Mammary epithelial cell (primary cell): ENCODE measurements at regions not wholly inside any gene's neighbourhood (a gene's known extent, or its start where the extent isn't known, plus 50 kb on each side); places are given as distances from the start of the nearest gene placed in this dataset.

ENCODE experiments used
- EZH2 ChIP-seq: IDR thresholded peaks from 2 replicates; pipeline ENCODE4 v1.6.1; 2012; ENCODE audit warnings: low read length, inconsistent platforms, borderline replicate concordance
- TF ChIP-seq, protein P1 (sequence below), 2 donors: IDR thresholded peaks in 1 of 2; conservative IDR thresholded peaks in 1 of 2; 2 replicates each; pipeline ENCODE4 v1.5.1; 2011 to 2012; ENCODE audit warnings: inconsistent platforms in 2 of 2, low read length in 2 of 2, mild to moderate bottlenecking in 2 of 2, control low read depth in 1 of 2, low read depth in 1 of 2; ENCODE audit not compliant: insufficient read depth in 1 of 2; ENCODE audit errors: extremely low read depth in 1 of 2

- TF ChIP-seq, protein P1, sequence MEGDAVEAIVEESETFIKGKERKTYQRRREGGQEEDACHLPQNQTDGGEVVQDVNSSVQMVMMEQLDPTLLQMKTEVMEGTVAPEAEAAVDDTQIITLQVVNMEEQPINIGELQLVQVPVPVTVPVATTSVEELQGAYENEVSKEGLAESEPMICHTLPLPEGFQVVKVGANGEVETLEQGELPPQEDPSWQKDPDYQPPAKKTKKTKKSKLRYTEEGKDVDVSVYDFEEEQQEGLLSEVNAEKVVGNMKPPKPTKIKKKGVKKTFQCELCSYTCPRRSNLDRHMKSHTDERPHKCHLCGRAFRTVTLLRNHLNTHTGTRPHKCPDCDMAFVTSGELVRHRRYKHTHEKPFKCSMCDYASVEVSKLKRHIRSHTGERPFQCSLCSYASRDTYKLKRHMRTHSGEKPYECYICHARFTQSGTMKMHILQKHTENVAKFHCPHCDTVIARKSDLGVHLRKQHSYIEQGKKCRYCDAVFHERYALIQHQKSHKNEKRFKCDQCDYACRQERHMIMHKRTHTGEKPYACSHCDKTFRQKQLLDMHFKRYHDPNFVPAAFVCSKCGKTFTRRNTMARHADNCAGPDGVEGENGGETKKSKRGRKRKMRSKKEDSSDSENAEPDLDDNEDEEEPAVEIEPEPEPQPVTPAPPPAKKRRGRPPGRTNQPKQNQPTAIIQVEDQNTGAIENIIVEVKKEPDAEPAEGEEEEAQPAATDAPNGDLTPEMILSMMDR (conservative IDR thresholded peaks at IDR 0.05 in 1 of 2, IDR thresholded peaks at IDR 0.05 in 1 of 2; ENCODE audit: extremely low read depth in 1 of 2, insufficient read depth in 1 of 2, low read depth in 1 of 2, low read length in 2 of 2) = no peak
- TF ChIP-seq EZH2 = no peak
Observed at GRCh38 chr11:13206086-13206640, 71.4 kb upstream of the BMAL1 start.
